ENCODE measurements at regions not wholly inside any gene's neighbourhood (a gene's known extent, or its start where the extent isn't known, plus 50 kb on each side); places are given as distances from the start of the nearest gene placed in this dataset.

DNA sequence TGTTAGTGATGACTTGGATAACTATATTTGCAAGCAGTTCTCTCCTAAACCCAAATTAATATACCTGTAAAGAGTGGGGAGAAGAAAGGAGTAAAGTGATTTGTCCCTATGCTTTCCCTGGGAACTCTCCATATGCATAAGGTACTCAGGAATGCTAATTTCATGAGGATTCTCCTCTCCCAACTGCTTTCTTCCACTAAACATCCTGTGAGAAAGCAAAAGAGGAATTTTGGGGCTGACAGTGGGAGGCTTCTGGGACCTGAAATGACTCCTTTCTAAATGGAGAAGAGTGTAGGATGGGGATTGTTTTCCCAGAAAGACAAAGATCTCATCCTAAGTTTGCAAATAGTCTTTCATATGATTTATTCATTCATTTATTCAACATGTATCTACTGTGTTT lies 250.5 kb downstream of the TDRD3 start:
- Histone ChIP-seq H3K4me1 (no peaks in the 10 kb centered on the region), H3K36me3 (no peaks in the 10 kb centered on the region), H3K27me3 (no peaks in the 10 kb centered on the region), H3K27ac (no peak overlapping the region), H3K9me3 (no peaks in the 10 kb centered on the region), H3K4me3 (no peak overlapping the region)
- no peak for TF ChIP-seq POLR2A (IDR thresholded peaks at IDR 0.05)
- TF ChIP-seq POLR2AphosphoS5 (IDR thresholded peaks at IDR 0.05) = no peak
- TF ChIP-seq, protein P1, sequence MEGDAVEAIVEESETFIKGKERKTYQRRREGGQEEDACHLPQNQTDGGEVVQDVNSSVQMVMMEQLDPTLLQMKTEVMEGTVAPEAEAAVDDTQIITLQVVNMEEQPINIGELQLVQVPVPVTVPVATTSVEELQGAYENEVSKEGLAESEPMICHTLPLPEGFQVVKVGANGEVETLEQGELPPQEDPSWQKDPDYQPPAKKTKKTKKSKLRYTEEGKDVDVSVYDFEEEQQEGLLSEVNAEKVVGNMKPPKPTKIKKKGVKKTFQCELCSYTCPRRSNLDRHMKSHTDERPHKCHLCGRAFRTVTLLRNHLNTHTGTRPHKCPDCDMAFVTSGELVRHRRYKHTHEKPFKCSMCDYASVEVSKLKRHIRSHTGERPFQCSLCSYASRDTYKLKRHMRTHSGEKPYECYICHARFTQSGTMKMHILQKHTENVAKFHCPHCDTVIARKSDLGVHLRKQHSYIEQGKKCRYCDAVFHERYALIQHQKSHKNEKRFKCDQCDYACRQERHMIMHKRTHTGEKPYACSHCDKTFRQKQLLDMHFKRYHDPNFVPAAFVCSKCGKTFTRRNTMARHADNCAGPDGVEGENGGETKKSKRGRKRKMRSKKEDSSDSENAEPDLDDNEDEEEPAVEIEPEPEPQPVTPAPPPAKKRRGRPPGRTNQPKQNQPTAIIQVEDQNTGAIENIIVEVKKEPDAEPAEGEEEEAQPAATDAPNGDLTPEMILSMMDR (IDR thresholded peaks at IDR 0.05) = no peak
- no peak for DNase-seq (ENCODE audit: low spot score in 2 of 2)
- intact Hi-C loops (cut with DNase I; ENCODE audit: low total_unique reads) = loop anchor here (5.0 kb wide), 1 partner anchor 600 kb away; no protein-coding TSS in a partner anchor

DNA sequence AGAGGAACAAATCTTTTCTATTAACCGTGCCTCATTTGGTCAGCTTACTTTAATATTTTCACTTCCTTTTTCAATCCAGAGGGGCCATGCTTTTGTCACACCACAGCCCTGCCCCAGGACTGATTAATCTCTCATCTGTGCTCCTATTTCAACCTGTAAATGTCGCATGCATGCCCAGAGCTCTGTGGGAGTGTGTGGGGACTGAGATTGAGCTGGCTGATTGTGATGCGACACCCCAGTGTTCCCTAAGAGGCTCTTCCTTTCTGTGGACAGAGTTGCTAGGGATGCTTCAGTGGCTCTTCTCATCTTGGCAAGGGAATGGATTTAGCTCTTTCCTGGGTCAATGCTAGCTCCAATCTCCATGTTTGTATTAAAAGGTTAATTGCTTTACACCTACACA lies 249.6 kb downstream of the TDRD3 start:
- DNase-seq (ENCODE audit: low spot score in 2 of 2) = no peak
- TF ChIP-seq POLR2AphosphoS5 (IDR thresholded peaks at IDR 0.05) = no peak
- TF ChIP-seq, protein P1 (IDR thresholded peaks at IDR 0.05) = no peak
- no peak for TF ChIP-seq POLR2A (IDR thresholded peaks at IDR 0.05)
- no peaks in the 10 kb centered on the region for H3K36me3 ChIP-seq
- H3K9me3 ChIP-seq = no peaks in the 10 kb centered on the region
- H3K27me3 ChIP-seq = no peaks in the 10 kb centered on the region
- intact Hi-C loops (cut with DNase I; ENCODE audit: low total_unique reads) = loop anchor here (5.0 kb wide), 1 partner anchor 601 kb away; no protein-coding TSS in a partner anchor
- H3K27ac ChIP-seq = no peak overlapping the region
- no peaks in the 10 kb centered on the region for H3K4me1 ChIP-seq
- no peak overlapping the region for H3K4me3 ChIP-seq

DNA sequence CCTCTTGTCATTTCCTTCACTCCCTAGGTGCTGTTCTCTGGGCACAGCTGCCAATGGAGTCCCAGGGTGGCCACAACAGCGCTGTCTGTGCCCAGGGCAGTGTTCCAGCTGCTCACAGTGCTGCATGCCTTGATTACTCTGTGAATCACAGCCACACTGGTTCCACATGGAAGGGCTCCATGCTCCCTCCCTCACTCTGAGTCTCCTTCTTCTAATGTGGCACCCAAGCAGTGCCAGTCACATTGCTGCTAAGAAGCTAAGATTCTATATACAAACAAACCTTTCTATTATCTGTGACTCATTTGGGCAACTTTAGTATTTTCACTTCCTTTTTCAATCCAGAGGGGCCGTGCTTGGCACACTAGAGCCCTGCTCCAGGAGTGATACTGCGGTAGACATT lies 248.7 kb downstream of the TDRD3 start:
- no peaks in the 10 kb centered on the region for H3K9me3 ChIP-seq
- no peaks in the 10 kb centered on the region for H3K36me3 ChIP-seq
- no peaks in the 10 kb centered on the region for H3K4me1 ChIP-seq
- TF ChIP-seq POLR2AphosphoS5 (IDR thresholded peaks at IDR 0.05) (no peak), POLR2A (IDR thresholded peaks at IDR 0.05) (no peak)
- TF ChIP-seq, protein P1 (IDR thresholded peaks at IDR 0.05) = no peak
- no peak overlapping the region for H3K4me3 ChIP-seq
- no peaks in the 10 kb centered on the region for H3K27me3 ChIP-seq
- DNase-seq (ENCODE audit: low spot score in 2 of 2) = no peak
- intact Hi-C loops (cut with DNase I; ENCODE audit: low total_unique reads) = loop anchor here (5.0 kb wide), 1 partner anchor 602 kb away; no protein-coding TSS in a partner anchor
- H3K27ac ChIP-seq = no peak overlapping the region

DNA sequence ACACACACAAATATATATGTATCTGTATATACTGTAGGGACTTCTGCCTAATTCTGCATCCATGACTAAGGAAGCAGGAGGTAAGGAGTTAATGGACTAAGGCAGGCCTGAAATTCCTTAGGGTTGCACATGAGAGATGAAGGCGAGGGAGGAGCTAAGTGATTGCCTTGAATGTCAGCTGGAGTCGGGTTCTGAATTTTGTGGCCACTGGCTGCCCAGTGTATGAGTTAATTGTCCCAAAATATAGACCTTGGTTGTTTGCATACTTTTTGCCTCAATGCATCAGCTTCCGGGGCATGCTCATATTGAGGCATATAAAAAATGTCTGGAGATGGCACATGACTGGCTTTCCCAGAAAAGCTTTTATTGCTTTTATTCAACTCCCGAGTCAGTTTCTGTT lies 245.5 kb downstream of the TDRD3 start:
- no peak for DNase-seq (ENCODE audit: low spot score in 2 of 2)
- Histone ChIP-seq H3K27ac (no peak overlapping the region), H3K4me1 (no peaks in the 10 kb centered on the region), H3K36me3 (no peaks in the 10 kb centered on the region), H3K9me3 (no peaks in the 10 kb centered on the region), H3K4me3 (no peak overlapping the region), H3K27me3 (peaks cover 0 to 4% of the 10 kb centered on the region in 2 donors)
- intact Hi-C loops (cut with DNase I; ENCODE audit: low total_unique reads) = no loop called here
- TF ChIP-seq POLR2AphosphoS5 (IDR thresholded peaks at IDR 0.05) (no peak), POLR2A (IDR thresholded peaks at IDR 0.05) (no peak)
- TF ChIP-seq, protein P1 (IDR thresholded peaks at IDR 0.05) = no peak

DNA sequence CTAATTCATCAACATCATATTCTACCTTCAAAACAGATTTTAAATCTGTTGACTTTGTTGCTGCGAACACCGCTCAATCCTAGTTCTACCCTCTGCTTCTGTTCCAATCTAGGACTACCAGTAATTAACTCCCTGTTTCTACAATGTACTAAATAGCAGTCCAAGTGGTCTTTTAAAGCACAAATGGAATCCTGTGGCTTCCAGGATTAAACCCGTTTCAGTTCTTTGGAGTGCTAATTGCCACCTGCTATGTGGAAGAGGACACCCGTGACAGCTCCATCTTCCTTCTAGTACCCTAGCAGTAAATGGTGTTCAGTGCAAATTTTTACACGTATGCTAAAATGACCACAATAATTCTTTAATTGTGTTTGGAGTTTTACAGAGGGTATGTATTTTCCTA lies 232.1 kb downstream of the TDRD3 start:
- intact Hi-C loops (cut with DNase I; ENCODE audit: low total_unique reads) = no loop called here
- DNase-seq (ENCODE audit: low spot score in 2 of 2) = no peak
- Histone ChIP-seq H3K27me3 (no peaks in the 10 kb centered on the region), H3K27ac (no peak overlapping the region), H3K4me3 (no peak overlapping the region), H3K36me3 (no peaks in the 10 kb centered on the region), H3K4me1 (no peaks in the 10 kb centered on the region), H3K9me3 (no peaks in the 10 kb centered on the region)
- no peak for TF ChIP-seq POLR2AphosphoS5 (IDR thresholded peaks at IDR 0.05)
- TF ChIP-seq, protein P1 (IDR thresholded peaks at IDR 0.05) = no peak
- no peak for TF ChIP-seq POLR2A (IDR thresholded peaks at IDR 0.05)

All from breast epithelium (tissue), 4 donors.